WTC11 (cell line): ENCODE measurements at regions not wholly inside any gene's neighbourhood (a gene's known extent, or its start where the extent isn't known, plus 50 kb on each side); places are given as distances from the start of the nearest gene placed in this dataset.
"Not testable (repeated sequence)": the region's sequence is repeated elsewhere in the genome, so short reads cannot be mapped to it uniquely, and the experiment has no call there.

Experiments used
- ATAC-seq: fragments of 200-7000 bp; cut with Tn5 transposase; 2 replicates; pipeline ENCODE4 v1.10.0; 2021; ENCODE audit warnings: mild to moderate bottlenecking, moderate library complexity
- CTCF ChIA-PET: fragments of 300-600 bp; sonication (Branson Sonifier 250); formaldehyde crosslinking; loops from one replicate; lab custom pipeline; 2021; ENCODE audit warnings: antibody characterized with exemption; lab: Charles Lee
- POLR2A ChIA-PET: fragments of 350-600 bp; sonication (Branson Sonifier 250); formaldehyde crosslinking; loops from one replicate; lab custom pipeline; 2021; ENCODE audit warnings: antibody characterized with exemption; lab: Charles Lee
- DNase-seq: peaks from one replicate; pipeline ENCODE4 v3.0.0; 2021; ENCODE audit warnings: low spot score
- H3K27ac Mint-ChIP-seq: 2 replicates; pipeline ENCODE4 v1.8.0; 2021; ENCODE audit warnings: mixed read lengths
- H3K27me3 Mint-ChIP-seq: 2 replicates; pipeline ENCODE4 v1.8.0; 2021; ENCODE audit warnings: low read depth, mild to moderate bottlenecking, moderate library complexity, mixed read lengths
- H3K36me3 Mint-ChIP-seq: 2 replicates; pipeline ENCODE4 v1.8.0; 2021; ENCODE audit warnings: mixed read lengths
- H3K4me1 Mint-ChIP-seq: 2 replicates; pipeline ENCODE4 v1.8.0; 2022; ENCODE audit warnings: mixed read lengths
- H3K4me3 Mint-ChIP-seq: 2 replicates; pipeline ENCODE4 v1.8.0; 2021; ENCODE audit warnings: mild to moderate bottlenecking, moderate library complexity, mixed read lengths
- H3K9me3 Mint-ChIP-seq: 2 replicates; pipeline ENCODE4 v1.8.0; 2021; ENCODE audit warnings: mixed read lengths
- CREB1 ChIP-seq: sonication (generic); formaldehyde crosslinking; IDR thresholded peaks from 2 replicates; pipeline ENCODE4 v1.8.0; 2023; ENCODE audit warnings: mild to moderate bottlenecking, missing genetic modification reagents
- CREM ChIP-seq: sonication (generic); formaldehyde crosslinking; IDR thresholded peaks from 2 replicates; pipeline ENCODE4 v1.8.1; 2022; ENCODE audit warnings: mild to moderate bottlenecking, missing genetic modification reagents, moderate library complexity
- EMX1 ChIP-seq: fragments of 250-450 bp; sonication (Bioruptor Pico); IDR thresholded peaks from 2 replicates; pipeline ENCODE4 v1.8.0; 2021; ENCODE audit warnings: mild to moderate bottlenecking
- FOXJ3 ChIP-seq: sonication (generic); formaldehyde crosslinking; IDR thresholded peaks from 2 replicates; pipeline ENCODE4 v1.9.0; 2021; ENCODE audit warnings: missing genetic modification reagents, mild to moderate bottlenecking, borderline replicate concordance
- MXD4 ChIP-seq: fragments of 250-450 bp; sonication (Bioruptor Pico); IDR thresholded peaks from 2 replicates; pipeline ENCODE4 v1.8.0; 2021; ENCODE audit warnings: mild to moderate bottlenecking, moderate library complexity, borderline replicate concordance
- MYBL2 ChIP-seq: sonication (generic); formaldehyde crosslinking; IDR thresholded peaks from 2 replicates; pipeline ENCODE4 v1.8.1; 2023; ENCODE audit warnings: mild to moderate bottlenecking, moderate library complexity, missing genetic modification reagents
- NFATC4 ChIP-seq: fragments of 250-450 bp; sonication (Bioruptor Pico); IDR thresholded peaks from 2 replicates; pipeline ENCODE4 v1.9.0; 2021; ENCODE audit warnings: mild to moderate bottlenecking
- NFE2L1 ChIP-seq: sonication (generic); formaldehyde crosslinking; IDR thresholded peaks from 2 replicates; pipeline ENCODE4 v1.8.1; 2023; ENCODE audit warnings: missing genetic modification reagents
- NR1H2 ChIP-seq: sonication (generic); formaldehyde crosslinking; IDR thresholded peaks from 2 replicates; pipeline ENCODE4 v1.9.0; 2021; ENCODE audit warnings: mild to moderate bottlenecking, moderate library complexity, missing genetic modification reagents
- TEAD4 ChIP-seq: sonication (generic); formaldehyde crosslinking; IDR thresholded peaks from 2 replicates; pipeline ENCODE4 v1.8.0; 2022; ENCODE audit warnings: mild to moderate bottlenecking, missing genetic modification reagents
- ZBTB21 ChIP-seq: sonication (generic); formaldehyde crosslinking; IDR thresholded peaks from 2 replicates; pipeline ENCODE4 v1.8.1; 2023; ENCODE audit warnings: mild to moderate bottlenecking, missing genetic modification reagents, borderline replicate concordance
- TF ChIP-seq, protein P1 (sequence below): fragments of 250-450 bp; sonication (Bioruptor Pico); IDR thresholded peaks from 2 replicates; pipeline ENCODE4 v1.9.0; 2021; ENCODE audit warnings: moderate library complexity, mild to moderate bottlenecking, inconsistent platforms, borderline replicate concordance
- TF ChIP-seq, protein P2 (sequence below): sonication (generic); formaldehyde crosslinking; IDR thresholded peaks from 2 replicates; pipeline ENCODE4 v1.8.1; 2022; ENCODE audit warnings: mild to moderate bottlenecking, missing genetic modification reagents, moderate library complexity, borderline replicate concordance
- TF ChIP-seq, protein P3 (sequence below): sonication (generic); formaldehyde crosslinking; IDR thresholded peaks from 2 replicates; pipeline ENCODE4 v1.8.1; 2023; ENCODE audit warnings: mild to moderate bottlenecking, missing genetic modification reagents
- TF ChIP-seq, protein P4 (sequence below): sonication (generic); formaldehyde crosslinking; IDR thresholded peaks from 2 replicates; pipeline ENCODE4 v1.8.0; 2023; ENCODE audit warnings: missing genetic modification reagents, mild to moderate bottlenecking, borderline replicate concordance
- TF ChIP-seq, protein P5 (sequence below): sonication (generic); formaldehyde crosslinking; IDR thresholded peaks from 2 replicates; pipeline ENCODE4 v1.8.1; 2022; ENCODE audit warnings: mild to moderate bottlenecking, moderate library complexity, missing genetic modification reagents

DNA sequence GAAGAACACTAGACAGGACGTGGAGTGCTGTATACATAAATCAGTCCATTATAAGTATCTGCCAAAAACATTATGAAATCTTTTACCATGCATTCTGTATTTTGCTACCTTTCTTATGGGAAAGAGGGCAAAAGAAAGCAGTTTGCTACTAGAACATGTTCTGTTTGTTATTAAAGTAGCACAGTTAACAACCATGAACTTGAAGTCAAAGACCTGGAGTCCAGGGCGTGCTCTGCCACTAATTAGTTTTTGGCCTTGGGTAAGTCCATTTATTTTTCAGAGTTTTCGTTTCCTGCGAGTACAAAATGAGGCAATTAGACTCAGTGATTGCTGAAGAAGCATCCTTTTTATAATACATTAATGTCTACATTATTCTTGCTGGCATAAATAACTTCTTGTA lies 143.3 kb upstream of the AGTR1 start:
- Mint-ChIP-seq H3K9me3 (no peaks in the 10 kb centered on the region), H3K27ac (no peak overlapping the region), H3K4me3 (no peak overlapping the region), H3K4me1 (peaks cover 5% of the 10 kb centered on the region; the same call in 1 of the 2 replicates), H3K27me3 (no peaks in the 10 kb centered on the region), H3K36me3 (no peaks in the 10 kb centered on the region)
- ChIA-PET POLR2A (no interaction called here), CTCF (no interaction called here)
- ATAC-seq, result no peak
- no peak for DNase-seq
- TF ChIP-seq NR1H2 (no peak), CREB1 (CRISPR knock-in tag) (no peak), ZBTB21 (CRISPR knock-in tag) (no peak), MXD4 (CRISPR knock-in tag) (no peak), MYBL2 (CRISPR knock-in tag) (no peak)

DNA sequence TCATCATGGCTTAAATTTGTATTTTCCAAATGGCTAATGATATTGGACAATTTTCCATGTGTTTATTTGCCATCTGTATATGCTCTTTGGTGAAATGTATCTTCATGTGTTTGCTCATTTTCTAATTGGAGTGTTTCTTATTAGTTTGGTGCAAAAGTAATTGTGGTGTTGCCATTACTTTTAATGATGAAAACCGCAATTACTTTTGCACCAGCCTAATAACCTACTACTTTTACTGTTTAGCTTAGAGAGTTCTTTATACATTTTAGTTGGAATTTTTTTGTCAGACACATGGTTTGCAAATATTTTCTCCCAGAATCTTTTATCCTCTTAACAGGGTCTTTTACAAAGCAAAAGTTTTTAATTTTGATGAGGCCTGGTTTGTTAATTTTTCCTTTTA lies 141.0 kb upstream of the AGTR1 start:
- no peak for TF ChIP-seq CREM
- DNase-seq (no peak), ATAC-seq (no peak)
- ChIA-PET POLR2A (no interaction called here), CTCF (no interaction called here)
- Mint-ChIP-seq H3K4me3 (no peak overlapping the region), H3K27me3 (no peaks in the 10 kb centered on the region), H3K27ac (no peak overlapping the region), H3K9me3 (peaks cover 3% of the 10 kb centered on the region; the same call in 1 of the 2 replicates), H3K36me3 (no peaks in the 10 kb centered on the region), H3K4me1 (peaks cover 5% of the 10 kb centered on the region; the same call in 1 of the 2 replicates)

DNA sequence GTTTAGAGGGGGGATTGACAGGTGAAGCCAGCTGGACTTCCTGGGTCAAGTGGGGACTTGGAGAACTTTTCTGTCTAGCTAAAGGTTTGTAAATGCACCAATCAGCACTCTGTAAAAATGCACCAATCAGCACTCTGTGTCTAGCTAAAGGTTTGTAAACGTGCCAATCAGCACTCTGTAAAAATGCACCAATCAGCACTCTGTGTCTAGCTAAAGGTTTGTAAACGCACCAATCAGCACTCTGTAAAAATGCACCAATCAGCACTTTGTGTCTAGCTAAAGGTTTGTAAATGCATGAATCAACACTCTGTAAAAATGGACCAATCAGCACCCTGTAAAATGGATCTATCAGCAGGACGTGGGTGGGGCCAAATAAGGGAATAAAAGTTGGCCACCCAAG lies 120.1 kb upstream of the AGTR1 start:
- H3K9me3 Mint-ChIP-seq, result peaks cover 14% of the 10 kb centered on the region
- H3K4me3 Mint-ChIP-seq, POLR2A ChIA-PET, H3K36me3 Mint-ChIP-seq, CTCF ChIA-PET, DNase-seq, ATAC-seq, H3K27me3 Mint-ChIP-seq, H3K4me1 Mint-ChIP-seq, H3K27ac Mint-ChIP-seq: not testable (repeated sequence)

DNA sequence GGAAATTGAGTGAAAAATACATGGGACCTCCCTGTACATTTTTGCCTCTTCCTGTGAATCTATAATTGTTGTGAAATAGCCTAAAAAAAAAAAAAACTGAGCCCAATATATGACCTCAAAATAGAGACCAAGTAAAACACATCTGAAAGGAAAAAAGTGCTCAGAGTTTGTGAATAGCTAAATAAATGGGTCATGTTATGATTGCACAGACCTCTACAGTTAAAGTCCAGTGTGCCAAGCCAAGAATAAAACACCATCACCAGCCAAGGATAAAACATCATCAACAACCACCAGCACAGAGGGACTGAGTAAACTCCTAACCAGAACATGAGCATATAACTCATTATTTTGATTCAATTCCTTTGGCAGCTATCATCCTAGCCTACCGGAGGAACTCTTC lies 115.6 kb upstream of the AGTR1 start:
- Mint-ChIP-seq H3K27ac (no peak overlapping the region), H3K9me3 (peaks cover 8% of the 10 kb centered on the region), H3K4me1 (no peaks in the 10 kb centered on the region)
- no peak for DNase-seq
- TF ChIP-seq, protein P1, sequence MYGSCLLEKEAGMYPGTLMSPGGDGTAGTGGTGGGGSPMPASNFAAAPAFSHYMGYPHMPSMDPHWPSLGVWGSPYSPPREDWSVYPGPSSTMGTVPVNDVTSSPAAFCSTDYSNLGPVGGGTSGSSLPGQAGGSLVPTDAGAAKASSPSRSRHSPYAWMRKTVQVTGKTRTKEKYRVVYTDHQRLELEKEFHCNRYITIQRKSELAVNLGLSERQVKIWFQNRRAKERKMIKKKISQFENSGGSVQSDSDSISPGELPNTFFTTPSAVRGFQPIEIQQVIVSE (CRISPR knock-in tag), result no peak
- TF ChIP-seq, protein P2, sequence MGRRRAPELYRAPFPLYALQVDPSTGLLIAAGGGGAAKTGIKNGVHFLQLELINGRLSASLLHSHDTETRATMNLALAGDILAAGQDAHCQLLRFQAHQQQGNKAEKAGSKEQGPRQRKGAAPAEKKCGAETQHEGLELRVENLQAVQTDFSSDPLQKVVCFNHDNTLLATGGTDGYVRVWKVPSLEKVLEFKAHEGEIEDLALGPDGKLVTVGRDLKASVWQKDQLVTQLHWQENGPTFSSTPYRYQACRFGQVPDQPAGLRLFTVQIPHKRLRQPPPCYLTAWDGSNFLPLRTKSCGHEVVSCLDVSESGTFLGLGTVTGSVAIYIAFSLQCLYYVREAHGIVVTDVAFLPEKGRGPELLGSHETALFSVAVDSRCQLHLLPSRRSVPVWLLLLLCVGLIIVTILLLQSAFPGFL (CRISPR knock-in tag), result no peak
- TF ChIP-seq, all 79 proteins: peak for 0
- POLR2A ChIA-PET, result no interaction called here
- H3K4me3 Mint-ChIP-seq, result no peak overlapping the region
- H3K27me3 Mint-ChIP-seq, result no peaks in the 10 kb centered on the region
- ATAC-seq, result no peak
- peaks cover 4% of the 10 kb centered on the region; the same call in 1 of the 2 replicates for H3K36me3 Mint-ChIP-seq
- CTCF ChIA-PET, result no interaction called here

DNA sequence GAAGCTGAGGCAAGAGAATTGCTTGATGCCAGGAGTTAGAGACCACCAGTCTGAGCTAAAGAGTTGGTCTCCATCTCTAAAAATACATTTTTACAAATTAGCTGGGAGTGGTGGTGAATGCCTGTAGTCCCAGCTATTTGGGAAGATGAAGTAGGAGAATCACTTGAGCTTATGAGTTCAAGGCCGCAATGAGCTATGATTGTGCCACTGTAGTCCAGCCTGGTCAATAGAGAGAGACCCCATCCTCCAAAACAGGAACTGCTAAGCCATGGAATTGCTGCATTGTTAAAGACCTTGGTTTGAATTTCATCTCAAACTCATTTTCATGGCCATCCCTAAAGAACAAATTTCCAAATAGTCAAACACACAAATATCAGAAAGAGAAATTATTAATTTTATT lies 113.9 kb upstream of the AGTR1 start:
- no peak overlapping the region for H3K27ac Mint-ChIP-seq
- H3K27me3 Mint-ChIP-seq, result no peaks in the 10 kb centered on the region
- no peaks in the 10 kb centered on the region for H3K36me3 Mint-ChIP-seq
- POLR2A ChIA-PET, result no interaction called here
- TF ChIP-seq FOXJ3 (CRISPR knock-in tag), result no peak
- TF ChIP-seq TEAD4 (CRISPR knock-in tag), result no peak
- no peak for TF ChIP-seq NFE2L1
- TF ChIP-seq, all 79 proteins: peak for 0
- Mint-ChIP-seq H3K4me3 (no peak overlapping the region), H3K4me1 (no peaks in the 10 kb centered on the region), H3K9me3 (no peaks in the 10 kb centered on the region)
- ATAC-seq, result no peak
- CTCF ChIA-PET, result no interaction called here
- DNase-seq, result no peak

DNA sequence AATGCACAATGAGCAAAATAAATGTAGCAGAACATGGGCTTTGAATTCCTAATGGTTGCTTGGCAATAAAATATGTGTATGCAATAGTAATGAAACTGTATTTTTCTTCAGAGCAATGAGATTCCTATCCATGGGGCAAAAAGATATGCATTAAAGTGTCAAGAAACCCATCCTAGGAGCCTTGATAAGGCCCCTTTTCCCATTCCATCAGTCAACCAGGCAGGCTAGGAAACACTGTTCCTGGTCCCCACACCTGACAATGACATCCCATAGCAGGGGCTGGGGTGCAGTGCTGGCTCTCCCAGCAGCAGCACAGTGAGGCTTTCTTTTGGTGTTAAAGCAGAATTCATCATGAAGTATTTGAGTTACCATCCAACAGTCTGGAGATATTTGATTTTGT lies 113.3 kb upstream of the AGTR1 start:
- CTCF ChIA-PET, result no interaction called here
- H3K4me1 Mint-ChIP-seq, result no peaks in the 10 kb centered on the region
- ATAC-seq, result no peak
- TF ChIP-seq, protein P3, sequence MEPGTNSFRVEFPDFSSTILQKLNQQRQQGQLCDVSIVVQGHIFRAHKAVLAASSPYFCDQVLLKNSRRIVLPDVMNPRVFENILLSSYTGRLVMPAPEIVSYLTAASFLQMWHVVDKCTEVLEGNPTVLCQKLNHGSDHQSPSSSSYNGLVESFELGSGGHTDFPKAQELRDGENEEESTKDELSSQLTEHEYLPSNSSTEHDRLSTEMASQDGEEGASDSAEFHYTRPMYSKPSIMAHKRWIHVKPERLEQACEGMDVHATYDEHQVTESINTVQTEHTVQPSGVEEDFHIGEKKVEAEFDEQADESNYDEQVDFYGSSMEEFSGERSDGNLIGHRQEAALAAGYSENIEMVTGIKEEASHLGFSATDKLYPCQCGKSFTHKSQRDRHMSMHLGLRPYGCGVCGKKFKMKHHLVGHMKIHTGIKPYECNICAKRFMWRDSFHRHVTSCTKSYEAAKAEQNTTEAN (CRISPR knock-in tag), result no peak
- TF ChIP-seq EMX1 (CRISPR knock-in tag) (no peak), NFATC4 (CRISPR knock-in tag) (no peak)
- TF ChIP-seq, protein P4, sequence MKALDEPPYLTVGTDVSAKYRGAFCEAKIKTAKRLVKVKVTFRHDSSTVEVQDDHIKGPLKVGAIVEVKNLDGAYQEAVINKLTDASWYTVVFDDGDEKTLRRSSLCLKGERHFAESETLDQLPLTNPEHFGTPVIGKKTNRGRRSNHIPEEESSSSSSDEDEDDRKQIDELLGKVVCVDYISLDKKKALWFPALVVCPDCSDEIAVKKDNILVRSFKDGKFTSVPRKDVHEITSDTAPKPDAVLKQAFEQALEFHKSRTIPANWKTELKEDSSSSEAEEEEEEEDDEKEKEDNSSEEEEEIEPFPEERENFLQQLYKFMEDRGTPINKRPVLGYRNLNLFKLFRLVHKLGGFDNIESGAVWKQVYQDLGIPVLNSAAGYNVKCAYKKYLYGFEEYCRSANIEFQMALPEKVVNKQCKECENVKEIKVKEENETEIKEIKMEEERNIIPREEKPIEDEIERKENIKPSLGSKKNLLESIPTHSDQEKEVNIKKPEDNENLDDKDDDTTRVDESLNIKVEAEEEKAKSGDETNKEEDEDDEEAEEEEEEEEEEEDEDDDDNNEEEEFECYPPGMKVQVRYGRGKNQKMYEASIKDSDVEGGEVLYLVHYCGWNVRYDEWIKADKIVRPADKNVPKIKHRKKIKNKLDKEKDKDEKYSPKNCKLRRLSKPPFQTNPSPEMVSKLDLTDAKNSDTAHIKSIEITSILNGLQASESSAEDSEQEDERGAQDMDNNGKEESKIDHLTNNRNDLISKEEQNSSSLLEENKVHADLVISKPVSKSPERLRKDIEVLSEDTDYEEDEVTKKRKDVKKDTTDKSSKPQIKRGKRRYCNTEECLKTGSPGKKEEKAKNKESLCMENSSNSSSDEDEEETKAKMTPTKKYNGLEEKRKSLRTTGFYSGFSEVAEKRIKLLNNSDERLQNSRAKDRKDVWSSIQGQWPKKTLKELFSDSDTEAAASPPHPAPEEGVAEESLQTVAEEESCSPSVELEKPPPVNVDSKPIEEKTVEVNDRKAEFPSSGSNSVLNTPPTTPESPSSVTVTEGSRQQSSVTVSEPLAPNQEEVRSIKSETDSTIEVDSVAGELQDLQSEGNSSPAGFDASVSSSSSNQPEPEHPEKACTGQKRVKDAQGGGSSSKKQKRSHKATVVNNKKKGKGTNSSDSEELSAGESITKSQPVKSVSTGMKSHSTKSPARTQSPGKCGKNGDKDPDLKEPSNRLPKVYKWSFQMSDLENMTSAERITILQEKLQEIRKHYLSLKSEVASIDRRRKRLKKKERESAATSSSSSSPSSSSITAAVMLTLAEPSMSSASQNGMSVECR (CRISPR knock-in tag), result no peak
- TF ChIP-seq, protein P5, sequence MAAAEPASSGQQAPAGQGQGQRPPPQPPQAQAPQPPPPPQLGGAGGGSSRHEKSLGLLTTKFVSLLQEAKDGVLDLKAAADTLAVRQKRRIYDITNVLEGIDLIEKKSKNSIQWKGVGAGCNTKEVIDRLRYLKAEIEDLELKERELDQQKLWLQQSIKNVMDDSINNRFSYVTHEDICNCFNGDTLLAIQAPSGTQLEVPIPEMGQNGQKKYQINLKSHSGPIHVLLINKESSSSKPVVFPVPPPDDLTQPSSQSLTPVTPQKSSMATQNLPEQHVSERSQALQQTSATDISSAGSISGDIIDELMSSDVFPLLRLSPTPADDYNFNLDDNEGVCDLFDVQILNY (CRISPR knock-in tag), result no peak

More for the DNA sequence above, 113.3 kb upstream of the AGTR1 start:
- no peaks in the 10 kb centered on the region for H3K36me3 Mint-ChIP-seq
- H3K9me3 Mint-ChIP-seq, result no peaks in the 10 kb centered on the region
- POLR2A ChIA-PET, result no interaction called here
- no peak for DNase-seq
- H3K27me3 Mint-ChIP-seq, result no peaks in the 10 kb centered on the region
- no peak overlapping the region for H3K4me3 Mint-ChIP-seq
- no peak overlapping the region for H3K27ac Mint-ChIP-seq
